ENCODE measurements at regions not wholly inside any gene's neighbourhood (a gene's known extent, or its start where the extent isn't known, plus 50 kb on each side); places are given as distances from the start of the nearest gene placed in this dataset.

GRCh38 chr12:126424696-126425095 is 1359.5 kb downstream of the AACS start (continued):
- TF ChIP-seq, protein P1, sequence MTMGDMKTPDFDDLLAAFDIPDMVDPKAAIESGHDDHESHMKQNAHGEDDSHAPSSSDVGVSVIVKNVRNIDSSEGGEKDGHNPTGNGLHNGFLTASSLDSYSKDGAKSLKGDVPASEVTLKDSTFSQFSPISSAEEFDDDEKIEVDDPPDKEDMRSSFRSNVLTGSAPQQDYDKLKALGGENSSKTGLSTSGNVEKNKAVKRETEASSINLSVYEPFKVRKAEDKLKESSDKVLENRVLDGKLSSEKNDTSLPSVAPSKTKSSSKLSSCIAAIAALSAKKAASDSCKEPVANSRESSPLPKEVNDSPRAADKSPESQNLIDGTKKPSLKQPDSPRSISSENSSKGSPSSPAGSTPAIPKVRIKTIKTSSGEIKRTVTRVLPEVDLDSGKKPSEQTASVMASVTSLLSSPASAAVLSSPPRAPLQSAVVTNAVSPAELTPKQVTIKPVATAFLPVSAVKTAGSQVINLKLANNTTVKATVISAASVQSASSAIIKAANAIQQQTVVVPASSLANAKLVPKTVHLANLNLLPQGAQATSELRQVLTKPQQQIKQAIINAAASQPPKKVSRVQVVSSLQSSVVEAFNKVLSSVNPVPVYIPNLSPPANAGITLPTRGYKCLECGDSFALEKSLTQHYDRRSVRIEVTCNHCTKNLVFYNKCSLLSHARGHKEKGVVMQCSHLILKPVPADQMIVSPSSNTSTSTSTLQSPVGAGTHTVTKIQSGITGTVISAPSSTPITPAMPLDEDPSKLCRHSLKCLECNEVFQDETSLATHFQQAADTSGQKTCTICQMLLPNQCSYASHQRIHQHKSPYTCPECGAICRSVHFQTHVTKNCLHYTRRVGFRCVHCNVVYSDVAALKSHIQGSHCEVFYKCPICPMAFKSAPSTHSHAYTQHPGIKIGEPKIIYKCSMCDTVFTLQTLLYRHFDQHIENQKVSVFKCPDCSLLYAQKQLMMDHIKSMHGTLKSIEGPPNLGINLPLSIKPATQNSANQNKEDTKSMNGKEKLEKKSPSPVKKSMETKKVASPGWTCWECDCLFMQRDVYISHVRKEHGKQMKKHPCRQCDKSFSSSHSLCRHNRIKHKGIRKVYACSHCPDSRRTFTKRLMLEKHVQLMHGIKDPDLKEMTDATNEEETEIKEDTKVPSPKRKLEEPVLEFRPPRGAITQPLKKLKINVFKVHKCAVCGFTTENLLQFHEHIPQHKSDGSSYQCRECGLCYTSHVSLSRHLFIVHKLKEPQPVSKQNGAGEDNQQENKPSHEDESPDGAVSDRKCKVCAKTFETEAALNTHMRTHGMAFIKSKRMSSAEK (CRISPR knock-in tag; IDR thresholded peaks at IDR 0.05; ENCODE audit: borderline replicate concordance), result no peak
- TF ChIP-seq SOX15 (CRISPR knock-in tag; IDR thresholded peaks at IDR 0.05), result no peak

DNA sequence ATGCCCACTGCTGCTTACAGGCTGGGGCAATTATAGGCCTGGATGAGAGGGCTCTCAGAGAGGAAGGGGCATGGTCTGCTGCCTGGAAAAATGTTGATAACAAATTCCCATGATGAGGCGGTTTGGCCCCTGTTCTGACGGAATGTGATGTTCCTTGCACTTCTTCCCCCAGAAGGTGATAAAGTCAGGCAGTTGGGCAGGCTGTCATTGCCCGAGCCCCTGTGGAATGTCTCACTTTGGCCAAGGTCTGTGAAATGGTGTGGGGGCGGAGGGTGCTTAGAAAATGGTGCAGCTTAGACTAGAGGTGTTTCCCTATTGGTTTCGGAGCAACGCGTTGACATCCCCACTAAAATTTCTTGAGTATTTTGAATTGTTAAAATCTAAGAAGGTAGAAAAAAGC is 1360.0 kb downstream of the AACS start:
- ATAC-seq (no peak), DNase-seq (ENCODE audit: low spot score) (no peak)
- Mint-ChIP-seq H3K36me3 (peaks cover 80% of the 10 kb centered on the region), H3K27me3 (ENCODE audit: low read depth) (no peaks in the 10 kb centered on the region; the same call in 1 of the 2 replicates), H3K9me3 (peaks cover 84% of the 10 kb centered on the region), H3K4me1 (no peaks in the 10 kb centered on the region), H3K27ac (no peak overlapping the region), H3K4me3 (no peak overlapping the region)
- TF ChIP-seq, protein P2, sequence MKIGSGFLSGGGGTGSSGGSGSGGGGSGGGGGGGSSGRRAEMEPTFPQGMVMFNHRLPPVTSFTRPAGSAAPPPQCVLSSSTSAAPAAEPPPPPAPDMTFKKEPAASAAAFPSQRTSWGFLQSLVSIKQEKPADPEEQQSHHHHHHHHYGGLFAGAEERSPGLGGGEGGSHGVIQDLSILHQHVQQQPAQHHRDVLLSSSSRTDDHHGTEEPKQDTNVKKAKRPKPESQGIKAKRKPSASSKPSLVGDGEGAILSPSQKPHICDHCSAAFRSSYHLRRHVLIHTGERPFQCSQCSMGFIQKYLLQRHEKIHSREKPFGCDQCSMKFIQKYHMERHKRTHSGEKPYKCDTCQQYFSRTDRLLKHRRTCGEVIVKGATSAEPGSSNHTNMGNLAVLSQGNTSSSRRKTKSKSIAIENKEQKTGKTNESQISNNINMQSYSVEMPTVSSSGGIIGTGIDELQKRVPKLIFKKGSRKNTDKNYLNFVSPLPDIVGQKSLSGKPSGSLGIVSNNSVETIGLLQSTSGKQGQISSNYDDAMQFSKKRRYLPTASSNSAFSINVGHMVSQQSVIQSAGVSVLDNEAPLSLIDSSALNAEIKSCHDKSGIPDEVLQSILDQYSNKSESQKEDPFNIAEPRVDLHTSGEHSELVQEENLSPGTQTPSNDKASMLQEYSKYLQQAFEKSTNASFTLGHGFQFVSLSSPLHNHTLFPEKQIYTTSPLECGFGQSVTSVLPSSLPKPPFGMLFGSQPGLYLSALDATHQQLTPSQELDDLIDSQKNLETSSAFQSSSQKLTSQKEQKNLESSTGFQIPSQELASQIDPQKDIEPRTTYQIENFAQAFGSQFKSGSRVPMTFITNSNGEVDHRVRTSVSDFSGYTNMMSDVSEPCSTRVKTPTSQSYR (CRISPR knock-in tag; IDR thresholded peaks at IDR 0.05), result no peak
- TF ChIP-seq NR2C2 (CRISPR knock-in tag; IDR thresholded peaks at IDR 0.05) (no peak), CBFB (CRISPR knock-in tag; IDR thresholded peaks at IDR 0.05; ENCODE audit: low read depth) (no peak), ZNF121 (CRISPR knock-in tag; IDR thresholded peaks at IDR 0.05) (no peak), MXD4 (CRISPR knock-in tag; IDR thresholded peaks at IDR 0.05; ENCODE audit: borderline replicate concordance) (no peak), ZNF219 (CRISPR knock-in tag; IDR thresholded peaks at IDR 0.05; ENCODE audit: borderline replicate concordance) (no peak), FOXP1 (CRISPR knock-in tag; IDR thresholded peaks at IDR 0.05; ENCODE audit: borderline replicate concordance) (no peak), KAT7 (CRISPR knock-in tag; IDR thresholded peaks at IDR 0.05; ENCODE audit: borderline replicate concordance) (no peak), IRF2 (CRISPR knock-in tag; IDR thresholded peaks at IDR 0.05; ENCODE audit: borderline replicate concordance, low read depth) (no peak), ETV6 (CRISPR knock-in tag; IDR thresholded peaks at IDR 0.05) (no peak), USF1 (CRISPR knock-in tag; IDR thresholded peaks at IDR 0.05) (no peak), NR3C1 (CRISPR knock-in tag; conservative IDR thresholded peaks at IDR 0.05; ENCODE audit: low read depth) (no peak)
- CTCF ChIA-PET, result no interaction called here
- POLR2A ChIA-PET, result no interaction called here

GRCh38 chr12:126428769-126429168 is 1363.5 kb downstream of the AACS start:
- peaks cover 4% of the 10 kb centered on the region; the same call in 1 of the 2 replicates for H3K27me3 Mint-ChIP-seq (ENCODE audit: low read depth)
- TF ChIP-seq TCF7 (CRISPR knock-in tag; IDR thresholded peaks at IDR 0.05; ENCODE audit: low read depth), result no peak
- TF ChIP-seq, protein P3, sequence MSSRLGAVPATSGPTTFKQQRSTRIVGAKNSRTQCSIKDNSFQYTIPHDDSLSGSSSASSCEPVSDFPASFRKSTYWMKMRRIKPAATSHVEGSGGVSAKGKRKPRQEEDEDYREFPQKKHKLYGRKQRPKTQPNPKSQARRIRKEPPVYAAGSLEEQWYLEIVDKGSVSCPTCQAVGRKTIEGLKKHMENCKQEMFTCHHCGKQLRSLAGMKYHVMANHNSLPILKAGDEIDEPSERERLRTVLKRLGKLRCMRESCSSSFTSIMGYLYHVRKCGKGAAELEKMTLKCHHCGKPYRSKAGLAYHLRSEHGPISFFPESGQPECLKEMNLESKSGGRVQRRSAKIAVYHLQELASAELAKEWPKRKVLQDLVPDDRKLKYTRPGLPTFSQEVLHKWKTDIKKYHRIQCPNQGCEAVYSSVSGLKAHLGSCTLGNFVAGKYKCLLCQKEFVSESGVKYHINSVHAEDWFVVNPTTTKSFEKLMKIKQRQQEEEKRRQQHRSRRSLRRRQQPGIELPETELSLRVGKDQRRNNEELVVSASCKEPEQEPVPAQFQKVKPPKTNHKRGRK (CRISPR knock-in tag; IDR thresholded peaks at IDR 0.05; ENCODE audit: borderline replicate concordance), result no peak
- TF ChIP-seq, protein P4, sequence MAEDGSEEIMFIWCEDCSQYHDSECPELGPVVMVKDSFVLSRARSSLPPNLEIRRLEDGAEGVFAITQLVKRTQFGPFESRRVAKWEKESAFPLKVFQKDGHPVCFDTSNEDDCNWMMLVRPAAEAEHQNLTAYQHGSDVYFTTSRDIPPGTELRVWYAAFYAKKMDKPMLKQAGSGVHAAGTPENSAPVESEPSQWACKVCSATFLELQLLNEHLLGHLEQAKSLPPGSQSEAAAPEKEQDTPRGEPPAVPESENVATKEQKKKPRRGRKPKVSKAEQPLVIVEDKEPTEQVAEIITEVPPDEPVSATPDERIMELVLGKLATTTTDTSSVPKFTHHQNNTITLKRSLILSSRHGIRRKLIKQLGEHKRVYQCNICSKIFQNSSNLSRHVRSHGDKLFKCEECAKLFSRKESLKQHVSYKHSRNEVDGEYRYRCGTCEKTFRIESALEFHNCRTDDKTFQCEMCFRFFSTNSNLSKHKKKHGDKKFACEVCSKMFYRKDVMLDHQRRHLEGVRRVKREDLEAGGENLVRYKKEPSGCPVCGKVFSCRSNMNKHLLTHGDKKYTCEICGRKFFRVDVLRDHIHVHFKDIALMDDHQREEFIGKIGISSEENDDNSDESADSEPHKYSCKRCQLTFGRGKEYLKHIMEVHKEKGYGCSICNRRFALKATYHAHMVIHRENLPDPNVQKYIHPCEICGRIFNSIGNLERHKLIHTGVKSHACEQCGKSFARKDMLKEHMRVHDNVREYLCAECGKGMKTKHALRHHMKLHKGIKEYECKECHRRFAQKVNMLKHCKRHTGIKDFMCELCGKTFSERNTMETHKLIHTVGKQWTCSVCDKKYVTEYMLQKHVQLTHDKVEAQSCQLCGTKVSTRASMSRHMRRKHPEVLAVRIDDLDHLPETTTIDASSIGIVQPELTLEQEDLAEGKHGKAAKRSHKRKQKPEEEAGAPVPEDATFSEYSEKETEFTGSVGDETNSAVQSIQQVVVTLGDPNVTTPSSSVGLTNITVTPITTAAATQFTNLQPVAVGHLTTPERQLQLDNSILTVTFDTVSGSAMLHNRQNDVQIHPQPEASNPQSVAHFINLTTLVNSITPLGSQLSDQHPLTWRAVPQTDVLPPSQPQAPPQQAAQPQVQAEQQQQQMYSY (CRISPR knock-in tag; IDR thresholded peaks at IDR 0.05), result no peak
- no peak for TF ChIP-seq SMAD3 (CRISPR knock-in tag; IDR thresholded peaks at IDR 0.05; ENCODE audit: borderline replicate concordance)
- DNase-seq (ENCODE audit: low spot score), result no peak
- ATAC-seq, result no peak
- H3K36me3 Mint-ChIP-seq, result peaks cover 78% of the 10 kb centered on the region
- peaks cover 84% of the 10 kb centered on the region for H3K9me3 Mint-ChIP-seq
- H3K27ac Mint-ChIP-seq, result no peak overlapping the region
- ChIA-PET POLR2A (no interaction called here), CTCF (no interaction called here)
- H3K4me1 Mint-ChIP-seq, result no peaks in the 10 kb centered on the region
- H3K4me3 Mint-ChIP-seq, result no peak overlapping the region
